Stimulated activated CD4-positive, alpha-beta T cell treated with anti-CD3 and anti-CD28 coated beads, Interleukin-4, amount 100 ng/mL, for 4 hours (primary cell): ENCODE measurements at regions not wholly inside any gene's neighbourhood (a gene's known extent, or its start where the extent isn't known, plus 50 kb on each side); places are given as distances from the start of the nearest gene placed in this dataset.

Experiments
- DNase-seq, 2 experiments: peaks; one replicate each; pipeline ENCODE4 v3.0.0-alpha.2; 2020

DNA sequence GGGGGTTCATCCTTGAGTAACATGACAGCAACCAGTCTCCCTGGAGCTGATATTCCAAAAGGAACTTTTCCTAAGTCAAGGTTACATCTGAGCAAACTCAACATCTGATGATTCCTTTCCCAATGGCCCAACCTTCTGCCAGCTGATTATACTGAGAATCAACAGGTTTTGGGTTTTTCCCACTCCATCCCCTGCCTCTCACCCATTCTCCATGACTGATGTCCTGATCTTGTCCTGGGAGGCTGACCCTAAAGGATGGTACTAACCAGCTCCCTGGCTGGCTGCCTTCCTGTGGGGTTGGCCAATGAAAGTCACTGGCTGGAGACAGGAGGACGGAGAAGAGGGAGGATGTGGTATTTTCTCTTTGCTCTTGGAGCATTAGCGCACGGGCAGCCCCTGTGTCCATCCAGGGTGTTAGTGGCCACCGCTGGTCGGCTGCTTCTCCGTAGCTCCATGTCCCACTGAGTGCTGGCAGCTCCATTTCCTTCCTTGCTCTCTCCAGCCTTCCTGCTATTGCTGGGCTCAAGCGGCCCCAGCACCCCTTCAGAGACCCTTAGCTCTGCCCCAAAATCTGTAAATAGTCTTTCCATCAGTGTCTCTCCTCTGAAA is 306.2 kb upstream of the PITRM1 start:
- no peak for DNase-seq

DNA sequence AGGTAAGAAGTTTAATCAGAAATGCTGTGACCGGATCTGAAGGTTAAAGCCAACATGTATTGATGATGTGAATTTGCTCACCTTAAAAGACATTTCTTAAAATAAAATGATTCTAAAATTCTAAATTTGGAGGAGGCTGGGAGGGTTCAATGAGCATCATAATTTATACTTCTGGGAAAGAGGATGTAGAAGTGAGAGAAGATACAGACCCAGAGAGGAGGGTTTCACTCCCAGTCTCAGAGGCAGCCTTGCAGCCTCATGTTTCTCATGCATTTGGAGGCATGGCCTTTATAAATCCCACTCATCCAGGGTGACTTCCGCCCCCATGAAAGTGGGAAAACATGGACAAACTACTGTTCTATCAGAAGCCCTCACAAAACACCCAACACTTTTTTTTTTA is 305.6 kb upstream of the PITRM1 start:
- DNase-seq, result no peak

DNA sequence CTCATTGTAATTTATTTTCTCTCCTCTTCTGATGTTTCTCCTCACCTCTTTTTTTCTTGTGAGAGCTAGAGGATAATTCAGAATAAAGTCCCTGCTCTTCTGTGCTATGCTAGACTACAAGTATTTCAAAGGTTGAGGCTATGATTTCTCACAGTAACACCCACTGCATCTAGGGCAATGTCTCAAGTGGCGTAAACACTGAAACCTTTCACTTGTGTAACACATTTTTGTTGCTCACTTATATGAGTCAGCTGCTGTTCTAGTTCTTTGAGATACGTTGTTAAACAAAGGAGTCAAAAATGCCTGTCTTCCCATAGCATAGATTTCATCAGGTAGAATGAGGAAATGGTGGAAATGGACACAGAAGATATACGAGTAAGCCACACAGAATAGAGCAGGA is 305.1 kb upstream of the PITRM1 start:
- DNase-seq, result no peak

DNA sequence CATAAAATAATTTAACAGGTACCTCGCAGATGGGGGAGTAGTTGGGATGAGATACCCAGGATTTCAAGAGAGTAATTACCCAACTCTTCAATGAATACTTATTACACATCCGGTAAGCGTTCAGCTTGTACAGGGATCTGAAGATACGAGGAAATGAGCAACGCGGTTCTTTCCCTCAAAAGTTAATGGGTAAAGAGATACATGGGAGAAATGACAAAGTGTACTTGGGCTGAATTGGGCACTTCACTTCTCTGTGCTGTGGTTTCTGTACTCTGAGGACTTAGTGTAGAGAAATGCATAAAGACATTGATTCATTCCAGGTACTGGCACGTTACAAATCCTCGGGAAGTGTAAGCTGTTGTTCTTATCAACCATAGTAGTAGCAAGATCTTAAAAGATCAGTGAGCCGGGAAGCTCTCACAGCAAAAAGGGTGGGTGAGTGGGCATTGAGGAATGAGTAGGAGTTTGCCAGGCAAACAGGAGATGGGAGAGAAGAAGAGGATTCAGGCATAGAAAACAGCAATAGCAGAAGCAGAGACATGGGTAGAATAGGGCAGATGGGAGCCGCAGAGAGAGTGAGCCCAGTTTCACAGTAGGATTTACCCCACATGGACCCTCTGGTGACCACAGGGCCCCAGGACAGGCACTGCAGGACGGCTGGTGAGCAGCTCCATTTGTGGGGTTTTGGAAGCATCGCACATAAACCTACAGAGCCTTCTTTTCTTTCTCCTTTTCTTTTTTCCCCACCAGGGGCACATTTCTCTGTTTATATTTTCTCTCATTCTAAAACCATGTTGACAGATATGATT is 304.3 kb upstream of the PITRM1 start:
- no peak for DNase-seq

DNA sequence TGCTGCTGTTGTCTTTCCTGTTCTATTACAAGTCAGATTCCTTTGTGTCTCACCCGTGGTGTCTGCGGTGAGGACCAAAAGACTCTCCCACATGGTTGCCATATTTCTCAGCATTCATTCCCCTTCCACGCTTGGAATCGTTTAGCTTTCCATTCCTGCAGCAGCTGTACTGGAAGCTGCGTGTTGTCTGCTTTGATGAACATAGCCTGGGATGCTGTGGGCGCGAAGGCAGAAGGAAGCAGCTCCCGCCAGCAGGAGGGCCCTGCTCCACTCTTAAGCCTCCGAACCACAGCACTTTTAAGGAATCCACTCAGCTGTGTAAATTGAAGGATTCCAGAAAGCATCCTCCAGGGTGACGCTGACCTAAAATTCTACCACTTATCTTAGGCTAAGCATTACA is 303.6 kb upstream of the PITRM1 start:
- no peak for DNase-seq

DNA sequence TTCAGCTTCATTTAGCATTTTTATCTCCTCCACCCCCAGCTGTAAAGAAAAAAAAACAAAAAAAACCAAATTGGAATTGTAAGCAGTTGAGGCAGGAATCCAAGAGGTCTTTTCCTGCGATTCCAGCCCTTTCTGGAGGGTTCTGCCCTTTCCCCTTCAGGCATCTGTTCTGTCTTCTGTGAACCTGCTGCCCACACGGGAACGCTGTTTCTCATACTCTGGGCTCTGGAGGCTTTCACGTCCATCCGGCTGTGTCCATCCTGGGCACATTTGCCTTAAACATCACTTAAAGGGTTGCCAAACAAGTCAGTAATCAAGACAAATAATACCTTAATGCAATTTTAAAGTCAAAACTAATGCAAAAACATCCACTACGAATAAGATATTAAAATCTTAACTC is 302.8 kb upstream of the PITRM1 start:
- no peak for DNase-seq

DNA sequence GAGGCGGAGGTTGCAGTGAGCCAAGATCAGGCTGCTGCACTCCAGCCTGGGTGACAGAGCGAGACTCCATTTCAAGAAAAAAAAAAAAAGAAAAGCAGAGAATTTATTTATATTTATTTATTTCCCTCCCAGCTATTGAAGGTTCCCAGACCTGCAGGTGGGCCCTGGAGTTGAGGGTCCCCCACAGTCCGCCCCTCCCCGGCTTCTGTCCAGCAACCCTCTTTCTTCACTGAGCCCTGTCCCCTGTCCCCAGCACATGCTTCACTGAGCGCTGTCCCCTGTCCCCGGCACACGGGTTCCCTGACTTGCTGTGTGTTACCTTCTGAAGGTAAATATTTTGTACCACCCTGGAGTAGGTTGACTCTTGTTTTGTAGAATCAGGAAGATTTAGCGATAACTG is 301.7 kb upstream of the PITRM1 start:
- DNase-seq, result no peak

DNA sequence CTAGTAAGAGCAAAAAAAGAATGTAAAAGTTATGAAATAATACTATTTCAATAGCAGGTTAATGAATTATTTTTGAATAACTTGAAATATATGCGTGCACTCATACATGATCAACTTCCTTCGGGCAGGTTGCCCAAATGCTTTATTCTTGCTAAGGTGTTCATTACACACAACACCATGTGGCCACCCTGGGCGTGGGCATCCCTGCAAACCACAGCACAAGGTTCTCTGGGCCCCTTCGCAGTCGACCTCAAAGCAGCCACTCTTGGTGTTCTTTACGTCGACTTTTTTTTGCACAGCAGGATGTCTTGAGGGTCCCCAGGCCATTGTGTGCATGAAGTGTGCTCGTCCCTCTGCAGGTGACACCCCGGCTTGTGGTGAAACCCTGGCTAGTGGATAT is 300.7 kb upstream of the PITRM1 start:
- no peak for DNase-seq

DNA sequence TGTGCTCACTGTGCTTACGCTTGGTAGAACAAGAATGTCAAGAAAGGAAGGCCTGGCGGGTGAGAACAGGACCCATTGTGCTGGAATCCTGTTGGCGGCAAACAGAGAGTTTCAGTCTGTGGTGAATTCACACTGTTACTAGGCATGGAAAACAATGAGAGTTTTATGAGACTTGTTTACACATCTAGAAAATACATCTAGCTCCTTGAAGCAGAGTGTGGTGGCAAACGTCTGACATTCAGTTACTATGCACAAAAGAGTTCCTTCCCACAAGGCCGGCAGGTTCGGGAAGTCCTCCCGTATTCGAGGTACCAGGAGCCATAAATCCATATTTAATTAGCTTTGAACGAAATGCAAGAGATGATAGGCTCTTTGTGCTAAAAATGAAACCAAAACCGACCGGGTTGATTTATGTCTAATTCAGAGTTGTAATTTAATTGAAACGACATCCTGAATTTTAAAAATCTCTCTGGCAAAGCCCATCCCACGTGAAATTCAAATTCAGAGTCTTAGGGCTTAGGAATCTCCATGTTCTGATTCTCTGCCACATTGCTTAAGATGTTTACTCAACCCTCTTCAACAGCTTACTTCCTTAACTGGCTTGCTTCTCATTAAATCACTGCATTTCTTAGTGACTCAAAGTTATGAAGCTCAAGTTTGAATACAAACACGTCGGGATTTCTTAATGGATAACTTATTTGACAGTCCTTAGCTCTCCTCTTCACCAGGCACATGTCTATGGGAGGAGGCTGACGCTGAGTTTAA is 299.9 kb upstream of the PITRM1 start:
- no peak for DNase-seq

DNA sequence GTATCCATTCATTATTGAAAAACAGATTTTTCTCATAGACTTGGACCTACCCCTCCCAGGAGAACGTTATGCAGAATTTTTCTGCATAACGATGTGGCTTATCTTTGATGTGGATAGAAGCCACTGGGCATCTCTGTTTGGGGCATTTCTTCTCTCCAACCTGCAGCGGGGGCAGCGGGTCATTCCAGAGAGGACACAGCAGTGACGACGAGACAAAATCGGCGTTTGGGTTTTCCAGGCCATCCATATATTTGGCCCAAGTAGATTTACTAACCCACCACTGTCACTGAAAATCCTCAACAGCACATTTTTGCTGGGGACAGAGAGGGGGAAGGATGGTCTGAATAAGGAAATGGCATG is 299.3 kb upstream of the PITRM1 start:
- DNase-seq, result no peak

DNA sequence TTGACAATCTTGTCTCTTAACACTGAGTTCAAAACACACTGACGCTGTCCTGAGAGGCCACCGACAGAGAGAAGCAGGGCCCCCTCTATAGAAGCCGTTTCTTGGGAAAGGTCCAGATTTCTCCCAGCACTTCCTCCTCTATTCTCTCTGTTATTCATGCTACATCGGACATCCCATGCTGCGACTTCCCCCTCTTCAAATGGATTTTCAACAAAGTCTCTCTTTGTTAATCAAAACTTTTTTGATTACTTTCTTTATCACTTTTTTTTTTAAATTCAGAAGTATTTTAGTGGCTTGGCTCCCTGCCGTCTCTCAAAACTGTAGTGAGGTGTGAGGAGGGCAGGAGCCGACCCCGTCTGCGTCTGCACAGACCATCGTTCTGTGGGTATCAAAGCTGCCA is 298.9 kb upstream of the PITRM1 start:
- DNase-seq, result no peak

DNA sequence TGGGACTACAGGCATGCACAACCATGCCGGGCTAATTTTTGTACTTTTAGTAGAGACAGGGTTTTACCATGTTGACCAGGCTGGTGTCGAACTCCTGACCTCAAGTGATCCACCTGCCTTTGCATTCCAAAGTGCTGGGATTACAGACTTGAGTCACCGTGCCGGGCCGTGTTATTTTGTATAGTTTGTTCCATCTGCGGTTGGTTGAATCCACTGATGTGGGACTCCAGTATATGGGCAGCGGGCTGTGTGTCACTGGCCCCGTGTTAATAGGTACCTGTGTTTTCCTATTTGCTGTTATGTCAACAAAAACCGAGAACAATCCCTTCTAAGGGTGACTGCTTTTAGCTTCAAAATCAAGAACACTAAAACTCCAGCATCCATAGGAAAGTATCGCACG is 297.6 kb upstream of the PITRM1 start:
- no peak for DNase-seq

DNA sequence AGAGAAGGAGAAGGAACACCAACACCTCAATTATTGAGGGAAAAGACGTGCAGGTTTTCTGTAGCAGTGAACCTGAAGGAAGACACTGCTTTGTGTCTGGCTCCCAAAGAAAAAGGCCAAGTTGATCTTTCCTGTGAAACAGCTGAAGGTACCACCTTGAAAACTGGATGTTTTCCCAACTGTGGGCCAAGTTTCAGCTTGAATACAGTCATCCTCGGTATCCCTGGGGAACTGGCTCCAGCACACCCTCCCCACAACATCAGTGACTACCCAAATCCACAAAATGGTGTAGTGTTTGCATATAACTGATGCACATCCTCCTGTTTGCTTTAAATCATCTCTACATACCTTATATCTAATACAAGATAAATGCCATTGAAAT is 297.0 kb upstream of the PITRM1 start:
- no peak for DNase-seq

DNA sequence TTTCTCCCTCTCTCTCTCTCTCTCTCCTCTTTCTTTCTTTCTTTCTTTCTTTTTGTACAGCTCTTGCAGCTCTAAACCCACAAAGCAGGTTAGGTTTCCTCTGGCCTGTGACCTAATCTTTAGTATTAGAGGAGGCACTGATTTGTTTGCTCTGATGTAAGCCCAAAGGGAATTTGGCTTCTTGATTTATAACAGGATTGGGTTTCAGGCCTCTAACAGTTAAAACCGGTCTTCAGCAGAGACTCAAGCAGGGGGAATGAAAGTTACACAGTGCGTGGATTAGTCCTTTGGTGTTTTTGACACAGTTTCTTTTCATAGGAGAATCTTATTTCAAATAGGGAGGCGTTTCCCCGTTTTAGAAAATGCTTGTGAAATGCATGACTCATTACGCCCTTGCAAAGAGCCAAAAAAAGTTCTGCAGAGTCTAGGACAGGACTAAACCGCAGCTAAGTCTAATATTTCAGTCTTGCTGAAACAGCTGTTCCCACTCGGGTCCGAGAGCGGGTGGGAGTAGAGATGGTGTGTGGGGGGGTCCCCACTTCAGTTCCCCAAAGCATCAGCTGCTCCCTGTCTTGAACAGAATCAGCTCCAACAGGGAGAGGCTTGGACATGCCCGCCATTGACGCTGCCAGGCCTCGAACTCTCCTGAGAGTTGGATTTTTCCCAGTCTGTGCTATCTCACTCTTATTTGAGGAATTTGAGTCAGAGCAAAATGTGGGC is 296.5 kb upstream of the PITRM1 start:
- DNase-seq, result peak; percentile 15

DNA sequence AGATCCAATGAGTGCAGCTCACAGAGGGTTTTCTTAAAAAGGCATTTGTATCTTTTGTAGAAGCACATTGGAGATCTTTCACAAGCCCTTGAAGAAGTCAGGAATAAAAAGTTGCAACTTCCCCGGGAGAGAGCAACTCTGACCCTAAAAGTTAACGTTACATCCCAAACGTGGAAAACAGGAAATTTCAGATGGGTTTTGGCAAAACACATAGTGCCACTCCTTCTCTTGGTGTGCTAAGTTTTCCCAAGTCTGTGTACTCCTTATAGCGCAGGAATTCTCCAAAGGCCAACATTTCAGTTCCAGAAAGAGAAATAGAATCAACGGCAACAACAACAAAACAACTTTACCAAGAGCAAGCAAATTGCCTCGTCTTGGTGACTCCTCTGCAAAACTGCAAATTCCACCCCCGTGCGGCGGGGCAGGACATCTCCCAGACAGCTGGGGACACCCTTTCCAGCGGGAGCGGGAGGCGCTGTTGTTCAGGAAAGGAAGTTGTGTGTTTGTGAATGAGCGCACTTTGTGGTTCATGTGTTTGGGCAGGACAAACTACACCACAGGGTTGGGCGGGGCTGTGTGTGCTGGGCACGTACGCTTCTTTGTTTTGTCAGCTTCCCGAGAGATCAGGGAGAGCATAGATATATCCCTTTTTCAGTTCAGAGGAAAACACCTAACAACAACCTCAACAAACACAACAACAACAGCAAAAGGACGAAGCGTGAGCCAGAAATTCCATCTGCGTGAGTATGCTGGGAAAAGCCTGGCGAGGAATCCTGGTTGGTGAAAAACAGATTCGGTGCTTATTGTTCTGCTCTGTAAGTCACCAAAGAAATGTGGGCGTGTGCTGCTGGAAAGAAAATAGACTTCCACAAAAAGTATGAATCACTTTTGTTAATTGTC is 294.7 kb upstream of the PITRM1 start:
- DNase-seq, result no peak

DNA sequence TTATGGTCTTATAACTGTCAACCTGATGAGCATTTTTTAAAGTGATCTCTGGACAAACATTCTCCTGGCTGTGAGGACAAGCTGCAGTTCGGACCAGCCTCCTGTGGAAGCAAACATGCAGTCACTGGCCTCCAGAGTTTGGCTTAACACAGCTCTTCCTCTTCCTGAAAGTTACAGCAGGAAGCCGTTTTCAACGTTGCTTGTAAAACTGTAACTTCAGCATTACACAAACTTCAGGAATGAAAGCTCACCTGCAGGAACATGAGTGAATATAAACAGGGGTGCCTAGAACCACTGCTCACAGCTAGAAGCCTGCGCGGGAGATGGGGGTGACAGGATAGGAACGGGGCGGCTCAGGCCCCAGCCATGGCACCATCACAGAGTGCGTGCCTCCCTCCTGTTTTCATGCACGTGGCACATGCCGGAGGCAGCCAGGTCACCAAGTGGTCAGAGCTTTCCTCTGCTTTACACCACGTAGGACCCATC is 292.9 kb upstream of the PITRM1 start:
- DNase-seq, result no peak

DNA sequence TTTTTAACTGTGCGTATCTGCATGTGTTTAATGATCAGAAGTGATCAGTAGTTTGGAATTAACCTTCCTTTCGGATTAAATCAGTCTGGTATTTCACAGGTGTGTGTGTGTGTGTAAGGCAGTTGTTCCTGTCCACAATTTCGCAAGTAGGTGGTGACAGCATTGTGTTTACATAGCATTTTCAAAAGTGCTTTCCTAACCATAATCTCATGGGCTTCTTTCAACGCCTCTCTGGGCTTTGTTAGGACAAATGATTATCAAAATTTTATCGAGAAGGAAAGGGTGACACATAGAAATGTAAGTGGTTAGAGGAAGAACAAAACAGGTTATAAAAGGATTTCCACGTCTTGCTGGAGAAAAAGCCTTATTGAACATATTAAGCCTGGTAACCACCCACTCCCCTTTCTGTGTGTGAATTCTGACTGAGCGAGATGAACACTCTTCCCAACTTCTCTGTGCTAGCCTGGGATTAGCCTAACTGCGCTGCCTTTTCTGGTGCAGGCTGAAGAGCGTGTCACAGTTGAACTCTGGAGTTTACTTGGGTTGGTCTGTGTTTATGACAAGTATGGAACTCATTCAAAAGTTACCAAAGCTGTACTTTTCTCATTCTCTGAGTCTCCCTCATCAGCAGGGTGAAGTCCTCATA is 292.3 kb upstream of the PITRM1 start:
- no peak for DNase-seq

DNA sequence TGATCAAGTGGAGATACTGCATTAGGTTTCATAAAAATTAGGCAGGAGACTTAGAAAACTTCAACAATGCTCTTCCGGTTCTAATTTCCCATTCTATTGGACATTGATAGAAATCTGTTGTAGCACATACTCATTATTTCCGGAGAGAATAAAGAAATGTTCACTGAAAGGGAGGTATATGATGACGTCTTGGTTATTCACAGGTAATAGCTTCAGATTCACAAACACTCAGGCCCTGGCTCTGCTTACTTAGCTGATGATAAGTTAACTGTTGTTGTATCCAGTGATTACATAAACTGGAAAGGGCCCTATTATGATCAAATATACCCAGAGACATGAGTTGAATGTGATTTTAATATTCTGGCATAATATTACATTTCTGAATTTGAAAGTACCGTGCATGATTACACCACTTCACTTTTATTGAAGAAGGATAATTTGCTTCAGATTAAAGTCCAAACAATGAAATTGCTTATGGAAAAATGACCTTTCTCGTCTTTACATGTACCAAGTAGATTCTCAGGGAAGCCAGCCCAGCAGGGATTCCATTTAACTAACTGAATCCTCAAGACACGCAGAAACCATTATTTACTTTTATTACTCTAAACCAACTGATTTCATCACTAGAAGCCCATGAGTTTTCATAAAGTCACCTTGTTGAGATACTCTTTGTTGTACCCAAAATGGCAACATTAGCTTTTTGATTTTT is 288.0 kb upstream of the PITRM1 start:
- no peak for DNase-seq

DNA sequence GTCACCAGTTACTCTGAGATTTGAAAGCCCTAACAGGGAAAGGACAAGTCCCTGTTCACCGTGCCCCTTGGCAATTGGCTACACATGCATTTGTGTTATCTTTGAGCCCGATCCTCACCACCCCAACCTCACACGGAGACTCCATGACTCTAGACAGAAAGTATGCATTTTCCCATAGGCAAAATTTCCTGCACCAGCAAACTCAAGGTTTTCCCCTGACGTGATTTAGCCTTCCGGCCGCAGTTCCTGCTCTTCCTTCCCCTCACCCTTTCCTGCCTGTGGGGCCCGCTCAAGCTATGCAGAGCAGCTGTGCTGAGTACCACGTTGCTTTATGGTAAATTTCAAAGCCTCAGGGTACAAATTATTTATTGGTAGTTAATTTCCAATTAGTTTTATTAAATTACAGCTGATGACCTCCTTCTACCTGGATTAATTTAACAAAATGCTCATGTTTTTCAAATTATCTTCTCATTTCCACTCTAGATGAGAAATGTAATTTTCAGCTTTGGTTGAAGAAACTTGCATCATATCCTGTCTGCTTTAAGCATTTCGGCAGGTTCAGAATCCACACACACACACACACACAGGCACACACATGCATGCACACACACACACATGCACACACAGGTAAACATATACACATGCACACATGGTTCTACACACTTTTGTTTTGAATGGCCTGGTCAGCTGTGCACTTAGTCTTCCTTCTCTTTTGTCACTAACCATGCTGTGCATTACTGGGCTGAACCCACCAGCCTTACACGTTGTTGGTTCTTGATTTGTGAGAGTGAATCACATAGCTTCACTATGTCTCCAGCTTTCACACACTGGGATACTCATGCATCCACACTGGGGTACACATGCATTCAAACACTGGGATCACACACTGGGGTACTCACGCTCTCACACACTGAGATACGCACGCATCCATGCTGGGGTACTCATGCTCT is 283.1 kb upstream of the PITRM1 start:
- DNase-seq, result no peak
